ENCODE measurements at regions not wholly inside any gene's neighbourhood (a gene's known extent, or its start where the extent isn't known, plus 50 kb on each side); places are given as distances from the start of the nearest gene placed in this dataset.
"Not testable (repeated sequence)": the region's sequence is repeated elsewhere in the genome, so short reads cannot be mapped to it uniquely, and the experiment has no call there.

DNA sequence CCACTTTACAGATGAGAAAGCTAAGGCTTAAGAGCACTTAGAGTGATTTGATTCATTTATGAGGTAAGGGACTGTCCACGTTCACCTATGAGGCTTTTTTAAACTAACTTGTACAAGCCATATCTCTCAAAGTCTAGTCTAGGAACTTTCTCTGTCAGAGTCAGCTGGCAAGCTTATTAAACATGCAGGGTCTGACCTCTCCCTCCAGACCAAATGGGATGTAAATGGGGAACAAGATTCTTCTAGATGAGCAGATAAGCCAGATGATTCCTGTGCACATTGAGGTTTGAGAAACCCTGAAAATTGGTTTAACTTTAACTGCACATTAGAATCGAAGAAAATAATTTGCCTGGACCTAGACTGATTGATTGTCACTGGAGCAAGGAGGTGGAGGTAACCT, 160.0 kb upstream of the SPRY1 start:
- Histone ChIP-seq H3K79me2 (ENCODE audit: insufficient read depth) (no peaks in the 10 kb centered on the region), H3K27ac (ENCODE audit: low read depth in 2 of 2, low read length in 1 of 2) (no peak overlapping the region), H3K4me1 (ENCODE audit: control insufficient read depth in 1 of 2, insufficient read depth in 2 of 2, low read depth in 1 of 2, low read length in 1 of 2) (peaks cover 0 to 34% of the 10 kb centered on the region in 2 experiments; a peak in 2 of 4 replicates), H3F3A (replicated peaks; ENCODE audit: insufficient read depth) (peaks cover 12% of the 10 kb centered on the region), H3K4me3 (ENCODE audit: low read depth in 2 of 2, low read length in 1 of 2) (no peak overlapping the region), H3K9ac (no peak overlapping the region), H2AFZ (ENCODE audit: low read depth) (no peak overlapping the region), H3K9me3 (no peaks in the 10 kb centered on the region), H3K27me3 (ENCODE audit: insufficient read depth) (no peaks in the 10 kb centered on the region), H4K20me1 (ENCODE audit: insufficient read depth) (no peaks in the 10 kb centered on the region), H3K9me2 (no peaks in the 10 kb centered on the region), H3K4me2 (no peak overlapping the region), H3K36me3 (replicated peaks in 1 of 2; ENCODE audit: control insufficient read depth in 1 of 2, insufficient read depth in 2 of 2, low read length in 1 of 2) (no peaks in the 10 kb centered on the region)
- ChIA-PET POLR2A (no interaction called here), CTCF (no interaction called here)
- TF ChIP-seq NFIC (IDR thresholded peaks at IDR 0.05; ENCODE audit: borderline replicate concordance) (no peak), NRF1 (IDR thresholded peaks at IDR 0.05; ENCODE audit: low read depth, low read length) (no peak), TAF1 (IDR thresholded peaks at IDR 0.05; ENCODE audit: borderline replicate concordance, low read depth, low read length) (no peak), FOXJ3 (CRISPR knock-in tag; IDR thresholded peaks at IDR 0.05) (no peak), ELF1 (IDR thresholded peaks at IDR 0.05) (no peak), FOSL2 (IDR thresholded peaks at IDR 0.05; ENCODE audit: borderline replicate concordance, low read depth) (no peak), JUND (IDR thresholded peaks at IDR 0.05) (no peak), RAD21 (IDR thresholded peaks at IDR 0.05; ENCODE audit: low read length) (no peak)
- WGBS (ENCODE audit: low lambda C conversion rate) = 82% methylated on average over 2 of the region's 2 CpGs
- DNase-seq = no peak

DNA sequence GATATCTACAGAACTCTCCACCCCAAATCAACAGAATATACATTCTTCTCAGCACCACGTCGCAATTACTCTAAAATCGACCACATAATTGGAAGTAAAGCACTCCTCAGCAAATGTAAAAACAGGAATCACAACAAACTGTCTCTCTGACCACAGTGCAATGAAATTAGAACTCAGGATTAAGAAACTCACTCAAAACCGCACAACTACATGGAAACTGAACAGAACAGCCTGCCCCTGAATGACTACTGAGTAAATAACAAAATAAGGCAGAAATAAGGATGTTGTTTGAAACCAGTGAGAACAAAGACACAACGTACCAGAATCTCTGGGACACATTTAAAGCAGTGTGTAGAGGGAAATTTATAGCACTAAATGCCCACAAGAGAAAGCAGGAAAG, 156.3 kb upstream of the SPRY1 start:
- H3K79me2 ChIP-seq (ENCODE audit: insufficient read depth); H3K9ac ChIP-seq; H3K4me2 ChIP-seq; POLR2A ChIA-PET; CTCF ChIA-PET; H3K27ac ChIP-seq (ENCODE audit: low read depth in 2 of 2, low read length in 1 of 2); H3K36me3 ChIP-seq (replicated peaks in 1 of 2; ENCODE audit: control insufficient read depth in 1 of 2, insufficient read depth in 2 of 2, low read length in 1 of 2); H3K9me3 ChIP-seq; H3K27me3 ChIP-seq (ENCODE audit: insufficient read depth); H3K4me1 ChIP-seq (ENCODE audit: control insufficient read depth in 1 of 2, insufficient read depth in 2 of 2, low read depth in 1 of 2, low read length in 1 of 2); H2AFZ ChIP-seq (ENCODE audit: low read depth); H3F3A ChIP-seq (replicated peaks; ENCODE audit: insufficient read depth); H3K9me2 ChIP-seq; DNase-seq; H4K20me1 ChIP-seq (ENCODE audit: insufficient read depth); H3K4me3 ChIP-seq (ENCODE audit: low read depth in 2 of 2, low read length in 1 of 2): not testable (repeated sequence)
- WGBS (ENCODE audit: low lambda C conversion rate) = 96% methylated on average over 5 of the region's 5 CpGs

DNA sequence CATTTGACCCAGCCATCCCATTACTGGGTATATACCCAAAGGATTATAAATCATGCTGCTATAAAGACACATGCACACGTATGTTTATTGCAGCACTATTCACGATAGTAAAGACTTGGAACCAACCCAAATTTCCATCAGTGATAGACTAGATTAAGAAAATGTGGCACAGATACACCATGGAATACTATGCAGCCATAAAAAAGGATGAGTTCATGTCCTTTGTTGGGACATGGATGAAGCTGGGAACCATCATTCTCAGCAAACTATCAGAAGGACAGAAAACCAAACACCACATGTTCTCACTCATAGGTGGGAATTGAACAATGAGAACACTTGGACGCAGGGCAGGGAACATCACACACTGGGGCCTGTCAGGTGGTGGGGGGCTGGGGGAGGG, 153.4 kb upstream of the SPRY1 start:
- H3K4me3 ChIP-seq (ENCODE audit: low read depth in 2 of 2, low read length in 1 of 2); H3K27ac ChIP-seq (ENCODE audit: low read depth in 2 of 2, low read length in 1 of 2); H2AFZ ChIP-seq (ENCODE audit: low read depth); H3K9me3 ChIP-seq; H3K9me2 ChIP-seq; H3K79me2 ChIP-seq (ENCODE audit: insufficient read depth); POLR2A ChIA-PET; H4K20me1 ChIP-seq (ENCODE audit: insufficient read depth); H3K9ac ChIP-seq; H3K27me3 ChIP-seq (ENCODE audit: insufficient read depth); H3K4me2 ChIP-seq; H3F3A ChIP-seq (replicated peaks; ENCODE audit: insufficient read depth); H3K36me3 ChIP-seq (replicated peaks in 1 of 2; ENCODE audit: control insufficient read depth in 1 of 2, insufficient read depth in 2 of 2, low read length in 1 of 2); DNase-seq; CTCF ChIA-PET: not testable (repeated sequence)
- H3K4me1 ChIP-seq (ENCODE audit: control insufficient read depth in 1 of 2, insufficient read depth in 2 of 2, low read depth in 1 of 2, low read length in 1 of 2) = peaks cover 4 to 15% of the 10 kb centered on the region in 2 experiments; a peak in 3 of 4 replicates
- 96% methylated on average over 3 of the region's 3 CpGs for WGBS (ENCODE audit: low lambda C conversion rate)

DNA sequence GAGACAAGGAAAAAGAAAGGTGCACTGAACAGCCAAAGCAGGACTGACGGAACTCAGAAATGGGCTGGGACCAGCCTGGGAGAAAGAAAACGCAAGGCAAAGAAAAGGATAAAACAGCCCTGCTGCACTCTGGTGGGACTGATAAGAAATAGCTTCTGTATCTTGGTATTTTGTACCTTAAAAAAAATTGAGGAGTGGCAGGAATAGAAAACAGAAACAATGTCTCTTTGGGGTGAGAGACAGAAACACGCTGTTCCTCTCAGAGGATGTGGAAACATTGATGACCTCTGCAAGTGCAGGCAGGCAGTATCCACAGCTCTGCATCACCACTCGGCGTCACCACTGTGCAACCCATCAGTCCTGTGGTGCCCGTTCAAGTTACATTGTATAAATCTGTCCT, 152.5 kb upstream of the SPRY1 start:
- Histone ChIP-seq H3K9me3 (peaks cover 4% of the 10 kb centered on the region; the same call in 1 of the 2 replicates), H4K20me1 (ENCODE audit: insufficient read depth) (no peaks in the 10 kb centered on the region), H2AFZ (ENCODE audit: low read depth) (no peak overlapping the region), H3K27me3 (ENCODE audit: insufficient read depth) (no peaks in the 10 kb centered on the region), H3K4me2 (no peak overlapping the region), H3F3A (replicated peaks; ENCODE audit: insufficient read depth) (peaks cover 3% of the 10 kb centered on the region), H3K4me1 (ENCODE audit: control insufficient read depth in 1 of 2, insufficient read depth in 2 of 2, low read depth in 1 of 2, low read length in 1 of 2) (peaks cover 13 to 23% of the 10 kb centered on the region in 2 experiments; a peak in 3 of 4 replicates), H3K79me2 (ENCODE audit: insufficient read depth) (no peaks in the 10 kb centered on the region), H3K4me3 (ENCODE audit: low read depth in 2 of 2, low read length in 1 of 2) (no peak overlapping the region), H3K36me3 (replicated peaks in 1 of 2; ENCODE audit: control insufficient read depth in 1 of 2, insufficient read depth in 2 of 2, low read length in 1 of 2) (no peaks in the 10 kb centered on the region), H3K27ac (ENCODE audit: low read depth in 2 of 2, low read length in 1 of 2) (no peak overlapping the region), H3K9me2 (no peaks in the 10 kb centered on the region), H3K9ac (no peak overlapping the region)
- POLR2A ChIA-PET = no interaction called here
- WGBS (ENCODE audit: low lambda C conversion rate) = 80% methylated on average over 6 of the region's 6 CpGs
- DNase-seq = no peak
- CTCF ChIA-PET = no interaction called here
- TF ChIP-seq EP300 (IDR thresholded peaks at IDR 0.05; ENCODE audit: borderline replicate concordance in 1 of 2, low read depth in 1 of 2, low read length in 1 of 2) = no peak
- TF ChIP-seq, protein P1, sequence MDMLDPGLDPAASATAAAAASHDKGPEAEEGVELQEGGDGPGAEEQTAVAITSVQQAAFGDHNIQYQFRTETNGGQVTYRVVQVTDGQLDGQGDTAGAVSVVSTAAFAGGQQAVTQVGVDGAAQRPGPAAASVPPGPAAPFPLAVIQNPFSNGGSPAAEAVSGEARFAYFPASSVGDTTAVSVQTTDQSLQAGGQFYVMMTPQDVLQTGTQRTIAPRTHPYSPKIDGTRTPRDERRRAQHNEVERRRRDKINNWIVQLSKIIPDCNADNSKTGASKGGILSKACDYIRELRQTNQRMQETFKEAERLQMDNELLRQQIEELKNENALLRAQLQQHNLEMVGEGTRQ (IDR thresholded peaks at IDR 0.05; ENCODE audit: borderline replicate concordance, low read depth, low read length) = no peak
- no peak for TF ChIP-seq NFIC (IDR thresholded peaks at IDR 0.05; ENCODE audit: borderline replicate concordance)
- 0 out of 2 replicates have a peak, but pooled peaks have one; percentile 29 for TF ChIP-seq RAD21 (IDR thresholded peaks at IDR 0.05; ENCODE audit: low read length)
- TF ChIP-seq MXI1 (IDR thresholded peaks at IDR 0.05; ENCODE audit: low read depth, low read length) = no peak
- TF ChIP-seq, protein P2, sequence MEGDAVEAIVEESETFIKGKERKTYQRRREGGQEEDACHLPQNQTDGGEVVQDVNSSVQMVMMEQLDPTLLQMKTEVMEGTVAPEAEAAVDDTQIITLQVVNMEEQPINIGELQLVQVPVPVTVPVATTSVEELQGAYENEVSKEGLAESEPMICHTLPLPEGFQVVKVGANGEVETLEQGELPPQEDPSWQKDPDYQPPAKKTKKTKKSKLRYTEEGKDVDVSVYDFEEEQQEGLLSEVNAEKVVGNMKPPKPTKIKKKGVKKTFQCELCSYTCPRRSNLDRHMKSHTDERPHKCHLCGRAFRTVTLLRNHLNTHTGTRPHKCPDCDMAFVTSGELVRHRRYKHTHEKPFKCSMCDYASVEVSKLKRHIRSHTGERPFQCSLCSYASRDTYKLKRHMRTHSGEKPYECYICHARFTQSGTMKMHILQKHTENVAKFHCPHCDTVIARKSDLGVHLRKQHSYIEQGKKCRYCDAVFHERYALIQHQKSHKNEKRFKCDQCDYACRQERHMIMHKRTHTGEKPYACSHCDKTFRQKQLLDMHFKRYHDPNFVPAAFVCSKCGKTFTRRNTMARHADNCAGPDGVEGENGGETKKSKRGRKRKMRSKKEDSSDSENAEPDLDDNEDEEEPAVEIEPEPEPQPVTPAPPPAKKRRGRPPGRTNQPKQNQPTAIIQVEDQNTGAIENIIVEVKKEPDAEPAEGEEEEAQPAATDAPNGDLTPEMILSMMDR (IDR thresholded peaks at IDR 0.05) = 0 out of 2 replicates have a peak, but pooled peaks have one; percentile 16

Data from SK-N-SH (cell line).